ENCODE measurements at regions not wholly inside any gene's neighbourhood (a gene's known extent, or its start where the extent isn't known, plus 50 kb on each side); places are given as distances from the start of the nearest gene placed in this dataset.
"Not testable (repeated sequence)": the region's sequence is repeated elsewhere in the genome, so short reads cannot be mapped to it uniquely, and the experiment has no call there.

DNA sequence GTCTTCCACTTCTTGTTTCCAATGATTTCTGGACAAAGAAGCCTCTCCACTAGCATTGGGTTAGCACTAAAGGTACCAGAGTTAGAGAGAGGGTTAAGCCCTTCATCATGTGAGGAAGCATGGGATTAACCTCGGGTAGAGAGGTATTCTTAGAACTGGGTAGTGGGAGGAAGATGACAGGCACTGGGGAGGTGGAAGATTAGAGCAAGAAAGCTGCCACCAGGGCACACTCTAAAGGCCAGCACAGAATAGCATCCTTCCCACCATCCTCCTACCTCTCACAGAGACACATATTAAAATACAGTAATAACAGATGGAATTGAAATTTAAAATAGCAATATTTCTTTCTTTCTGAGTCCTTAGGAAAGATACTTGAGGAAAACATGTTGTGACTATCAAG lies 84.5 kb upstream of the PCDH20 start:
- no peaks in the 10 kb centered on the region for H3K36me3 ChIP-seq
- ATAC-seq: no peak
- intact Hi-C loops (cut with DNase I): no loop called here
- no peaks in the 10 kb centered on the region for H3K4me1 ChIP-seq
- 12 to 23% methylated on average over 1 of the region's 1 CpG for WGBS, 2 donors
- FAIRE-seq: no peak
- TF ChIP-seq, protein P1, sequence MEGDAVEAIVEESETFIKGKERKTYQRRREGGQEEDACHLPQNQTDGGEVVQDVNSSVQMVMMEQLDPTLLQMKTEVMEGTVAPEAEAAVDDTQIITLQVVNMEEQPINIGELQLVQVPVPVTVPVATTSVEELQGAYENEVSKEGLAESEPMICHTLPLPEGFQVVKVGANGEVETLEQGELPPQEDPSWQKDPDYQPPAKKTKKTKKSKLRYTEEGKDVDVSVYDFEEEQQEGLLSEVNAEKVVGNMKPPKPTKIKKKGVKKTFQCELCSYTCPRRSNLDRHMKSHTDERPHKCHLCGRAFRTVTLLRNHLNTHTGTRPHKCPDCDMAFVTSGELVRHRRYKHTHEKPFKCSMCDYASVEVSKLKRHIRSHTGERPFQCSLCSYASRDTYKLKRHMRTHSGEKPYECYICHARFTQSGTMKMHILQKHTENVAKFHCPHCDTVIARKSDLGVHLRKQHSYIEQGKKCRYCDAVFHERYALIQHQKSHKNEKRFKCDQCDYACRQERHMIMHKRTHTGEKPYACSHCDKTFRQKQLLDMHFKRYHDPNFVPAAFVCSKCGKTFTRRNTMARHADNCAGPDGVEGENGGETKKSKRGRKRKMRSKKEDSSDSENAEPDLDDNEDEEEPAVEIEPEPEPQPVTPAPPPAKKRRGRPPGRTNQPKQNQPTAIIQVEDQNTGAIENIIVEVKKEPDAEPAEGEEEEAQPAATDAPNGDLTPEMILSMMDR (IDR thresholded peaks at IDR 0.05): no peak
- no peak overlapping the region for H3K27ac ChIP-seq
- H3K27me3 ChIP-seq: no peaks in the 10 kb centered on the region
- H3K9me3 ChIP-seq: no peaks in the 10 kb centered on the region
- no peak for DNase-seq
- H3K4me3 ChIP-seq: no peak overlapping the region

DNA sequence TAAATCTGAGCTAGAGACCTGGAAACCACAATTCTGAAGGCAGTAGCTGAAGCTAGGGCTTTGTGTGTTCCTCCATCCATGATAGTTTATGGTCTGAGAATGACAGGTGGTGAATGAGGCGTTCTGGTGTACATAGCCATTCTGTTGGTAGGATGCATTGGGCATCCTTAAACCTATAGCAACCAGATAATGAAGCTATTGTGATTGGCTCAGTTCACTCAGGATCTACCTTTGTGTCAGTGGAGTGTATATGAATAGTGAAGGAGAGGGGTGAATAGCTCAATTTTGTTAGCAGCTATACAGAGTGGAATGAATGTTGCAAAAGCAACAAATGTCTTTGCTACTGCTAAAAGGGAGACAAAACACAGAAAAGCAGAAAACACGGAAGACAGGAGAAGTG lies 80.0 kb upstream of the PCDH20 start:
- Histone ChIP-seq H3K27ac (no peak overlapping the region), H3K4me3 (no peak overlapping the region), H3K36me3 (no peaks in the 10 kb centered on the region), H3K4me1 (no peaks in the 10 kb centered on the region), H3K27me3 (no peaks in the 10 kb centered on the region), H3K9me3 (no peaks in the 10 kb centered on the region)
- intact Hi-C loops (cut with DNase I): no loop called here
- WGBS, 2 donors: 68 to 79% methylated on average over 2 of the region's 2 CpGs
- no peak for DNase-seq
- FAIRE-seq: no peak
- no peak for ATAC-seq
- TF ChIP-seq, protein P1 (IDR thresholded peaks at IDR 0.05): no peak

DNA sequence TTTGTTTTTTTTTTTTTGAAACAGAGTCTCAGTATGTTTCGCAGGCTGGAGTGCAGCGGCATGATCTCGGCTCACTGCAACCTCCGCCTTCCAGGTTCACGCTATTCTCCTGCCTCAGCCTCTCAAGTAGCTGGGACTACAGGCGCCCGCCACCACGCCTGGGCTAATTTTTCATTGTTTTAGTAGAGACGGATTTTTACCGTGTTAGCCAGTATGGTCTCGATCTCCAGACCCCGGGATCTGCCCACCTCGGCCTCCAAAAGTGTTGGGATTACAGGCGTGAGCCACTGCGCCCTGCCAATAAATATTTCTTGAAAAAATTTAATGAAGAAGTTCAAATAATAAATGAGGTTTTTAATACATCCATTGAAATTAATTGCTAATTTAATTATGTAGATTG lies 77.9 kb upstream of the PCDH20 start:
- FAIRE-seq; H3K4me3 ChIP-seq; H3K27me3 ChIP-seq; DNase-seq; H3K9me3 ChIP-seq; H3K36me3 ChIP-seq; intact Hi-C loops (cut with DNase I); H3K27ac ChIP-seq; H3K4me1 ChIP-seq; ATAC-seq: not testable (repeated sequence)
- 87 to 92% methylated on average over 15 of the region's 15 CpGs for WGBS, 2 donors

DNA sequence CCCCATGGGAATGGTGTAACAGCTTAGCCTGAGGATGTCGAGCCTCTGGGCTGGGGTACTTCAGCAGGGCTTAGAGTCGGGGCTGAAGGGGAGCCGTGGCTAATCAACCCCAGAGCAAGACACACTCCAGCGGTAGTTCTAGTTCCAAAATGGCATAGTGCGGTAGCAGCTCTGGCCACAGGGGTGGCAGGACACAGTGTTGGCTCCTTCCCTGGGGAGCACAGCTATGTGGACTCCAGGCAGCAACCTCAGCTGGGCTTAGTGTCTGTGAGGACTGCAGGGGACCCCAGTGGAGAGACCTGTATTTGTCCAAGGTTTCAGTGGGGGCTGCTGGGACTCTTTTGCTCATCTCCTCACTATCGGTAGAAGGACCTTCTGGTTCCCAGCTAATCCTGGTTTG lies 70.8 kb upstream of the PCDH20 start:
- ATAC-seq: no peak
- Histone ChIP-seq H3K27me3 (no peaks in the 10 kb centered on the region), H3K4me3 (no peak overlapping the region), H3K27ac (no peak overlapping the region), H3K4me1 (no peaks in the 10 kb centered on the region), H3K36me3 (no peaks in the 10 kb centered on the region), H3K9me3 (no peaks in the 10 kb centered on the region)
- DNase-seq: no peak
- FAIRE-seq: no peak
- 78 to 80% methylated on average over 6 of the region's 6 CpGs for WGBS, 2 donors
- TF ChIP-seq, protein P1 (IDR thresholded peaks at IDR 0.05): no peak
- intact Hi-C loops (cut with DNase I): no loop called here

DNA sequence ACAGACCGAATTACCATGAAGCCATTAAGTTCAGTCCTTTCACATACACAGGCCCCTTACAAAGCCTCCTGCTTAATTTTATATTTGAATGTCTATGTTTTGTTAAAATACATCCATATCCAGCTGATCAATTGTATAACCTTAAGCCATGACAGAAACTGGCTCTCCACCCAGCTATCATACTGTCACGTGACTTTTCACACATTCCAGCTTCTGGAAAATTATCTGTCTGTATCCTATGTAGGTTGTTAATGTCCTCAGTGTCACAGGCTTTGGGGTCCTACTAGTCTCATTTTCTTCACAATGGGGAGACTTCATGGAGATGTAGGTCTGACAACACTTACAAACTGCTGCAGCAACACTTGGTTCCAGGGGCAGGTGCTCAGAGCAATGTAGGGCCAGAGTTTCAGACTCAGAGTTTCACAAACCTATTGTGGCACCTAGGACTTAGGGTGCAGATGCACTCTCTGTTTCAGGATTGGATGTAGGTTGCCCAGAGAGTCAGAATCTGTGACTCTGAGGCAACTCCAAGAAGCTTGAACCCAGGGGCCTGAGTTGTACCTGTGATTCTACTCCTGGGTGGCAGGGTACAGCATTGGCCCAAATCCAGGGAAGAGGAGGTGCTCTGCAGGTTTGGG lies 69.6 kb upstream of the PCDH20 start:
- intact Hi-C loops (cut with DNase I): no loop called here
- WGBS, 2 donors: 48 to 70% methylated on average over 2 of the region's 2 CpGs
- TF ChIP-seq, protein P1 (IDR thresholded peaks at IDR 0.05): no peak

More for the DNA sequence above, 69.6 kb upstream of the PCDH20 start:
- H3K27ac ChIP-seq: no peak overlapping the region
- H3K36me3 ChIP-seq: no peaks in the 10 kb centered on the region
- H3K4me3 ChIP-seq: no peak overlapping the region
- H3K4me1 ChIP-seq: no peaks in the 10 kb centered on the region
- DNase-seq (no peak), FAIRE-seq (no peak), ATAC-seq (no peak)
- H3K27me3 ChIP-seq: no peaks in the 10 kb centered on the region
- no peaks in the 10 kb centered on the region for H3K9me3 ChIP-seq

Measured in pancreas (tissue), 10 donors.